HG02981 (cell line): ENCODE measurements at regions not wholly inside any gene's neighbourhood (a gene's known extent, or its start where the extent isn't known, plus 50 kb on each side); places are given as distances from the start of the nearest gene placed in this dataset.
"Not testable (repeated sequence)": the region's sequence is repeated elsewhere in the genome, so short reads cannot be mapped to it uniquely, and the experiment has no call there.

Experiments
- ATAC-seq: cut with Tn5 transposase; IDR thresholded peaks from one replicate; pipeline ENCODE4 v1.9.1; 2021; ENCODE audit warnings: mild to moderate bottlenecking, moderate library complexity; ENCODE audit not compliant: unreplicated experiment

DNA sequence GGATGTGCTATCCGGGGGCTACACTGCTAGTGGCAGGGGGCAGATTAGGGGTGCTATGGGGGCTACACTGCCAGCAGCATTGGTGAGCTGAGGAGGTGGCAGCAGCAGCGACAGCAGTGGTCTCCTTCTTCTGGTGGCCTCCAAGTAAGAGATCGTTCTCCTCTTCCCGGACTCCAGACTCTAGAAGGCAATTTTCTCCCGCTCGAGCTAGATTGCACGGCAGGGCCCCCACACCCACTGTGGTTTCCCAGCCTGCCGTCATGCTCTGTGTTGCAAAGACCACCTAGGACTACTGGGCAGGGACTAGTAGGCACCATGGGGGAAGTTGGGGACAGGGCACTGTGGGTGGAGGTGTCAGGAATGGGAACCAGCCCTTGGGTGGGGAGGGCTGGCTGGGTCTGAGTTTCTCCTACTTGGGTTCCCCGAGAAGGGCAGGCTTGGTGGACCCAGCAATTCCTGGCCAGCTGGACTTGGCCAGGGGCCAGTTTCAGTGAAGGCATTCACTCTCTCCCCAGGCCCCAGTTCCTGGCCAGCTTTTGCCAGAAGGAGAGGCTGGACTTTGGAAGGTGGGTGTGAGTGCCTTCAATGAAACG, 203.4 kb upstream of the WSB1 start:
- ATAC-seq, result not testable (repeated sequence)

DNA sequence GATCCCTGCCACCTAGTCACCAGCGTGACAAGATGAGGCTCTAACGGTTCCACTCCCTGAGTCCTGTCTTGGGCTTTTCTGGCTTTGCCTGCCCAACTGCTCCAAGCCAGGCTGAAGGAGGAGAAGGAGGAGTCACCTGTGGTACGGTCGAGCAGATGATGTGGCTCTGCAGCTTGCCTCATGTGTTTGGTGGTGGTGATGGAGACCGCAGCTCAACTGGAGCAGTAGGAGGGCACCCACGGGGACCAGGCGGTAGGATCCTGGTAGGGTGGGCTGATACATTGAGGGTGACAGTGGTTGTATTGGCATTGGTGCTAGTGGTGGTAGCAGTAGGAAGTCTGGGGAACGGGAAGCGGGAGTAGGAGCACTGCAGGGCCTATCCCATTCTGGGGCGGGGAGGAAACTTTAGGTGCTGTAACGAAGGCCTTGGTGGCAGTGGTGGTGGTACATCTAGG, 202.8 kb upstream of the WSB1 start:
- ATAC-seq, result no peak

GRCh38 chr17:27094179-27094578, 199.7 kb upstream of the WSB1 start:
- not testable (repeated sequence) for ATAC-seq

GRCh38 chr17:27095821-27096220, 198.1 kb upstream of the WSB1 start:
- ATAC-seq, result not testable (repeated sequence)

DNA sequence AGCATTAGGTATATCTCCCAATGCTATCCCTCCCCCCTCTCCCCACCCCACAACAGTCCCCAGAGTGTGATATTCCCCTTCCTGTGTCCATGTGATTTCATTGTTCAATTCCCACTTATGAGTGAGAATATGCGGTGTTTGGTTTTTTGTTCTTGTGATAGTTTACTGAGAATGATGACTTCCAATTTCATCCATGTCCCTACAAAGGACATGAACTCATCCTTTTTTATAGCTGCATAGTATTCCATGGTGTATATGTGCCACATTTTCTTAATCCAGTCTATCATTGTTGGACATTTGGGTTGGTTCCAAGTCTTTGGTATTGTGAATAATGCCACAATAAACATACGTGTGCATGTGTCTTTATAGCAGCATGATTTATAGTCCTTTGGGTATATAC, 194.6 kb upstream of the WSB1 start:
- not testable (repeated sequence) for ATAC-seq

GRCh38 chr17:27104605-27105221, 189.2 kb upstream of the WSB1 start:
- not testable (repeated sequence) for ATAC-seq

- no peak for ATAC-seq
Measured at GRCh38 chr17:27105636-27106035, 188.3 kb upstream of the WSB1 start.

- ATAC-seq, result no peak
Measured at GRCh38 chr17:27106347-27106981, 187.4 kb upstream of the WSB1 start.

GRCh38 chr17:27106982-27107360, 186.9 kb upstream of the WSB1 start:
- ATAC-seq, result no peak

DNA sequence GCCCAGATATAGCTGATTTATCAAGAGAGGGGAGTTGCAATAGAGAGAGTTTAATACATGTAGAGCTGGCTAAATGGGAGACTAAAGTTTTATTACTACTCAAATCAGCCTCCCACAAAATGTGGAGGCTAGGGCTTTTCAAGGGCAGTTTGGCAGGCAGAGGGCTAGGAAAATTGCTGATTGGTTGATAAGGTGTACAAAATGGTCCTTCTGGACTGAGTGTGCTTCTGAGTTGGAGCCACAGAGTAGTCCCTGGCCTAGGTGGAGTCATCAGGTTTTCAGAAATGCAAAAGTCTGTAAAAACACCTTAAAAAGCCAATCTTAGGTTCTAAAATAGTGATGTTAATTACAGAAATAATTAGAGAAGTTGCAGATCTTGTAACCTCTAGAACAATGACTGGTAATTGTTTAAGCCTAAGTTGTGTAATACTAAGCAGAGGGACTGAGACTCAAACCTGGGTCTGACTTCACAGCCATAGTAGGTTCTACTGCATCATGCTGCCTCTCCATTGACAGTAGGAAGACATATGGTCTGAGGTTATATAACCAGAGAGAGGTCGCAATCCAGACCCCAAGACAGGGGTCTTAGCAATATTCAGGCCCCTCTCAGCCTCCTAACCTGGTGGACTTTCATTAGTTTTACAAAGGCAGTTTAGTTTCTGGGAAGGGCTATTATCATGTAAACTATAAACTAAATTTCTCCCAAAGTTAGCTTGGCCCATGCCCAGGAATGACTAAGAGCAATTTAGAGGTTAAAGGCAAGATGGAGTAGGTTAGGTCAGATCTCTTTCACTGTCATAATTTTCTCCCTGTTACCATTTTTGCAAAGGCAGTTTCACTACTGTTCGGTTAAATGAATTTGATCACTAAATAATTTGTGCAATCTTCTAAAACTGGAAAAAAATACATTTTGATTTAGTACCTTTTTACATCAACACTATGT, 186.3 kb upstream of the WSB1 start:
- not testable (repeated sequence) for ATAC-seq

DNA sequence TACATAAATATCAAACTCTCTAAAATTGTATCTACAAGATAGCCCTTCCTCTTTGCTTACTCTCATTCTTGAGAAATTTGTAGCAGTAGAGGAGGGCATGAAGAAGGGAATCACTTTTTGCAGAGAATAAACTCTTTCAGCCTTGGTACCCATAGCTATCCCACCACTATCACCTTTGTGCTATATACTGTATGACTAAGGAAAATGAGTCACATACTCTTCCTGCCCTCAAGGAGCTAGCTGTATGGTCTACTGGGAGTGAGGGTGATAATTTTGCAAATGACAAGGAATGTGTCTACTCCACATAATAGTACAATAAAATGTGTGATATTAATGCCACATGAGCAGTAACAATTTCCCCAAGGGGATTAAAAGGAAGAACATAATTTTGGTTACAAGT, 184.6 kb upstream of the WSB1 start:
- ATAC-seq, result no peak

- no peak for ATAC-seq
Measured at GRCh38 chr17:27153005-27153404, 140.9 kb upstream of the WSB1 start.

DNA sequence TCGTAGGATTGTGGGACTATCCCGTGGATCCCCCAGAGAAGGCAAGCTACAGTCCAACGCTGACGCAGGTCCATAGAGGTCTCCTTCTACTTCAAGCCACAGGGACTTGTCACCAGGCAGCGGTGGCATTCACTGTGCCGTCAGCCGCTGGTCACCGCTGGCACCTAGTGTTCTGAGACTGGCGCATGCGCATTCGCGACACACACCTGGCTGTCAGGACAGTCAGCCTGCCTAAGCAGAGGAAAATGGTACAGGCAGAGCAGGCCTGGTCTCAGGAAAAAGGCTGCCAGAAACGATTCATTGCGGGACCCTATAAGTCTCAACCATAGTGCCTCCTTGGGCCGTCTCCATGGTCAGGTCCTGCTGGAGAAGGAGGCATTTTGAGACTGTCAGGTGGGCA, 138.0 kb upstream of the WSB1 start:
- ATAC-seq, result no peak

GRCh38 chr17:27157297-27157696, 136.6 kb upstream of the WSB1 start:
- ATAC-seq, result no peak

GRCh38 chr17:27157898-27158297, 136.0 kb upstream of the WSB1 start:
- ATAC-seq, result no peak

DNA sequence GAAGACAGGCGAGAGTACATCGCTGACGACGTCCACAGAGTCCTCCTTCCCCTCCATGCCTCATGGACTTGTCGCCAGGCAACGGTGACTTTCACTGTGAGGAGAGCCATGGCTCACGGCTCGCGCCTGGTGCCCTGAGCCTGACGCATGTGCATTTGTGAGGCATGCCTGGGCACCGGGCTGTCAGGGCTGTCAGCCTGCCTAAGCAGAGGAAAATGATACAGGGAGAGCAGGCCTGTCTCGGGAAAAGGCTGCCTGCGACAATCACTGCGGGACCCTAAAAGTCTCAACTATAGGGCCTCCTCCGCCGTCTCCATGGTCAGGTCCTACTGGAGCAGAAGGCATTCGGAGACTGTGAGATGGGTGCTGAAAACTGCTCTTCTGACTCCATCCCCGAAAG, 135.5 kb upstream of the WSB1 start:
- no peak for ATAC-seq

GRCh38 chr17:27180322-27180721, 113.6 kb upstream of the WSB1 start:
- no peak for ATAC-seq

DNA sequence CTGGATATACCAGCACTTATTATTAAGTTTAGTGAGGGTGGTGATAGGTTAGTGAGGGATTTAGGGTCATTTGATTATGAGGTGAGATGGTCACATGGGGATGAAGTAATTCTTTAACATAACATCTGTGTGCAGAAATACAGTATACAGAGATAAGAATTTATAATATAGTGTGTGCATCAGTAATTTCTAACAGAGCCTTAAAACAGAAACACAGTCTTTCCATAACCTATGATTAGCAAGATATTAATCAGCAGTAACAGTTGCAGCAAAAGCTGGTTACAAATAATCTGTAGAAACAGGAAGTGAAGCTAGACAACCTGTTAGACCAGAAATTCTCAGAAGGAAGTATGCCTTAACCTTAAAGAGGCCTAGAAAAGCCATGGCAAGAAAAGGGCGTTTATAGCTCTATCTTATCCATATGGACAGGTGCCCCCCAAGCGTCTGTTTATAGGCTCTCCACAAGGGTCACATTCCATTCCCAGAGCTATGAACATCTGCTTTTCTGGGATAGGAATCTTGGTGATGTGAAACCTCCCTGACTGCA, 112.5 kb upstream of the WSB1 start:
- ATAC-seq, result not testable (repeated sequence)

GRCh38 chr17:27181935-27182334, 112.0 kb upstream of the WSB1 start:
- ATAC-seq, result no peak

DNA sequence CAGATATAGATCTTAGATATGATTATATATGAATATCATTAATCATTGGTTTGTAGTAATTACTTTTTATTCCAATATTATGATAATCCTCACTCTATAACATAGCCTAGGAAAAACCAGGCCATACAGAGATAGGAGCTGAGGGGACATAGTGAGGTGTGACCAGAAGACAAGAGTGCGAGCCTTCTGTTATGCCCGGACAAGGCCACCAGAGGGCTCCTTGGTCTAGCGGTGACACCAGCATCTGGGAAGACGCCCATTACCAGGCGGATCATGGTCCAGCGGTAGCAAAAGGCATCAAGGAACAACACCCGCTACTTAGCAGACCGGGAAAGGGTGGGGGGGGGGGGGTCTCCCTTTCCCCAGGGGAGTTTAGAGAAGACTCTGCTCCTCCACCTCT, 96.4 kb upstream of the WSB1 start:
- not testable (repeated sequence) for ATAC-seq

GRCh38 chr17:27199948-27200347, 94.0 kb upstream of the WSB1 start:
- ATAC-seq, result no peak
